GM19238 (cell line): ENCODE measurements at regions not wholly inside any gene's neighbourhood (a gene's known extent, or its start where the extent isn't known, plus 50 kb on each side); places are given as distances from the start of the nearest gene placed in this dataset.

ENCODE experiments used
- DNase-seq: peaks from one replicate; pipeline ENCODE4 v3.0.0; 2011; ENCODE audit warnings: low spot score; ENCODE audit not compliant: insufficient read length

DNA sequence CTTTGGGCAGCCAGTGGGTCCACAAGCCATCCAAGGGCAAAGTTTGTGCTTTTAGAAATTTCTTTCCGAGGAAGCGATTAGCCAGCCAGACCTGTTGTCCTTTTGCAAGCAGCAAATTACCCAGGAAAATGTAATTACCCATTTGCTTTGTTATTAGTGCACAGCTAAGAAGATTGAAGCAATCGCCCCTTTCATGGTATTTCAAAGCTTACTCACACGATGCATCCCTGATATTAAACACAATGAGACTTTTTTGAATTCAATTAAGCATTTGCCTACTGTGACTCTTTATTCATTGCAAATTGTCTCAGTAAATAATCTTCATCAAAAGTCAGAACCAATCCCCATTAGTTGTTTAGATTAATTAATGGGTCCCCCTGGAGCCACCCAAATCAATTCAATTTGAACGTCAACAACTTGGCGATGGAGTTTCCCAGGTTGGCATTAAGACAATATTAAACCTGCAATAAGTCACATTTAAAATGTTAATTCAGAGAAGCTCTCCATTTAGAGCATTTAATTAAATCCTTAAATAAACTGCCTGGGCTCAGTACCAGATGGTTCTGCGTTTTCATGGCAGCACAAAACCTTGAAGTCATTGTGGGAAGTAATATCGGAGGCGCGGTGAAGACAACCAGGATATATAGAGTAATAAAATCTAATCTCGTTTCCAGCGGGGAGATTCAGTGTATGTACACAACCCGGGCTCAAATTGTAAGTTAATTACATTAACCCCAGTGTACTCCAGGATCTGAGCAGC is 366.2 kb upstream of the TNRC6C start:
- DNase-seq, result no peak

DNA sequence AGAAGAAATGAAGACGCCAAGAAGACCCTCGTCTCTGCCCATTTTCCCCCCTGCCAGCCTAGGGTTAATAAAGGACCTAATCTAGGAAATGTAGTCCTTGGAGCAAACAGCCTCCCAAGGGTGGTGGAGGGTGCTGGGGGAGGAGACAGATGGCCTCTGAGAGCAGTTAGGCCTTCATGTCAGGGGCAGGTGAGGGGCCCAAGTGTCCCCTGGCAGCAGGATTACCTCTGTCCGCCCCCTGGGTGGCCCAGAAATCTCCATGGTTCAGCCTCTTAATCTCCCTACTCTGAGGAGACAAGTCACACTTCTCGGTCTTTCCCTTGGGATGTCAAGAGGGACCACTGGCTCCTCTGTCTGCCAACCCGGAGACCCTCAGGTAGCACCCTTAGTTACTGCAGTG is 365.4 kb upstream of the TNRC6C start:
- DNase-seq, result no peak

DNA sequence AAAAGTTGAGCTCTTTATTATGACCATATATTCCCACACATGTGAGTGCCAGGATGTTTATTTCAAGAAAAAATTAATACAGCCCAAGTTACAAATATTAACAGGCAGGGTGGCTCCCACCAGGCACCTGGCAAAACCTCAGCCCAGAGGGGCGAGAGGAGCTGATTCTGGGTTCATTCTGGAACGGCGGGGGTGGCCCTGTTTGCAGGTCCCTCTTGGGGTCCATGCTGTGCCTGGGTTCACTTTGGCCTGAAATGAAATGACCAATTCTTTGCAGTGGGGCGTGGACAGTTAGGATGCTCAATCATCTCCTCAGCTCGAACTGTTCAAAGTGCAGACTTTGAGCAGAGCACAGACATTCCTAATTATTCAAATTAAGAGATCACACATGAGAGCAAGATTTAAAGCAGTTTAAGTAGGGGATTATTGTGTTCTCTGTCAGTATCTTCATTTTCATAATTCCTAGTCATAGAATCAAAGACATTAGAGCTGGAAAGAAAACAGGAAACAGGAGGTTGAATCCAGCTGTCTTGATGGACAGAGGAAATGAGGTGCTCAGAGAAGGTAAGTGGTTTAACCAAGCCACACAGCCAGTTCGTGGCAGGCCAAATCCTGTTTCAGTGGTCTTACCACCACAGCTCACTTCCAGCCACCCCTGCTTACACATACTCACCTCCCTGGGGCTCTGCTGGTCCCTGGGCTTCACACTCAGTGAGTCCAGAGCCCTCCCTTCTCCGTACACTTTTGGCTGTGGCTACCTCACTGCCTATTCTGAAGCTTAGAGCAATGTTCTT is 363.9 kb upstream of the TNRC6C start:
- no peak for DNase-seq

DNA sequence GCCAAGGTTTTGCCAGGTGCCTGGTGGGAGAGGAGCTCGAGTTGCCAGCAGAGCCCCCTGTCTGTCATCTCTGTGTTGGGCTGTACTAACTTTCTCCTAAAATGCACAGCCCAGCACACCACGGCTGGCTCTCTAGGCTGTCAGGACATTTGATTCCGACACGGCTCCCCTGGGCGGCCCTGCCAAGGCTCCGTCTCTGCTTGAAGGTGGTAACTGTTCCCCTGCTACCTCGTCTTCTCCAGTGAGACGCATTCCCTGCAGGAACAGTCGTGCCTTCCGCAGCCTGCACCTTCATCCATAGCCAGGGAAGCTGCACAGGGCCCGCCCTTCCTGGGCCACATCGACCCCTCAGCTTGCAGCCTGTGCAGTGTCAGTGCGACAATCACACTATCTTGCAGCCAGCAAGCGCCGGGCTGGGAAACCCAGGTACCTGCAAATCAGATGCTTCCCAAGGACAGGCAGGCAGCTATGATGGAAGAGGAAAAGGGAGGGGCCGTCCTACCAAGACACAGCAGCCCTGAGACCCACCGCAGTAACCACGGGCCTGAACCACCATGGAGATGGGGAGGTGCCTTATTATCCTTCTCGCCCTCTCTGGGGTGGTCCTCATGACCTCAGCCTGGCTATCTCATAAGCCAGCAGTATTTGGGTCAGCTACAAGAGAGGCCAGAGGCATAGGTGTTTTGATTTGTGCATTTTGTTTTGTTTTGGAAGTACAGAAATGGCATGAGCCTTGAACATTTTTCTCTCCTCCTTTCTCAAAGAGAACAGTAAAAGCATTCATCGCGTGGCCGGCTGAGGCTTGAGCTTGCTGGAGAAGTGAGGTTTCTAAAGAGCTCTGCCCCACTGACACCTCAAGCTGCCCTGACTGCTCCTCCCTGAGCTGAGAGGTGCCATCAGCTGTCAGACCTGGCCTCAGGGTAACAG is 361.7 kb upstream of the TNRC6C start:
- no peak for DNase-seq

DNA sequence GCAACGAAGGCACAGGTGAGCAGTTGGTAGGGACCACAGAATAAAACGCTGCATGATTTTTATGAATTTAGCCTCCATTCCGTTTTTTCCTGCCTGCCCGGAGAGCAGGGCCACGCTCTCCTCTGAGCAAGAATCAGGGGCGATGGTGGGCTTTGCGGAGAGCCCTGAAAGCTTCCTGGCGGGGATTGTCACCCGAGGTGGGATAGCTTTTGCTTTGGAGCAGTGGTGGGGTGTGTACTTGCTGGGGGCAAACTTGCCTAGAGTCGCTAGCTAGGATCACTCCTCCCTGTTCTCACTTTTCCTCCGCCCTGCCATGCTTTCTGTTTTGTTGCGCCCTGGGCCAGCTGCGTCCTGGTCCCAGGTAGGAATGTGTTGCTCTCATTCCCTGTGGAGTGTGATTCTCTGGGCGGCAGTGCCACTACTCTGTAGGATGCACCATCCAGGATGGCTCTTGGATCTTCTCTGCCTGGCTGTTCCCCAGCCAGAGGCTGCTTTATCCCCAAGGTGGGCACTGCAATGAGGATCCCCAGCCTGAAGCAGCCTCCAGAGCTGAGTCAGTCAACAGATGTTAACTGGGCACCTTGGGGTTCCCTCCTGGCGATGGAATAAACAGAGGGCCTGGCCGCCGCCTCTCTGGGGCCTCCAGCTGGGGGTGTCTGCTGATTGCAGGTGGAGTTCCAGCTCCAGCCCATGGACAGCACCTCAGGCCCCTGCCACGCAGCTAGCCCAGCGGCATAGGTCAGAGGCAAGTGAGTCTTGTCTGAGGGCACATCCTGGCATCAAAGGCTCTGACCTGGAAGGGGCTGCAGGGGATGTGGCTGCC is 360.9 kb upstream of the TNRC6C start:
- no peak for DNase-seq

DNA sequence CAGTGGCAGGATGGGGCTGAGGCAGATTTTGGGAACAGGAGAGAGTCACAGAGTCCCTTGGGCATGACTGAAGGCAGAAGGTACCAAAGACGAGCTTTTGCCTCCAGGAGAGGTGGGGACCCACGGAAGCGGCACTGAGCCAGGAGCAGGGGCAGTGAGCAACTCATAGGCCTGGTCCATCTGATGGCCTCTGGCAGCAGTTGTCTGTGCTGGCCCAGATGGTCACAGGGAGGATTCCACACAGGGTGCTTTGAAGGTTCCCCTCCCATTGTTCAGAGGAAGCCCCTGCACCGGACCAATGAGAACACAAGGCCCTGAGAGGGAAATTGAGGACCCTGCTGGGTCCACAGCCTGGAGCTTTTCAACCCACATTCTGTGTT is 360.3 kb upstream of the TNRC6C start:
- DNase-seq, result no peak

DNA sequence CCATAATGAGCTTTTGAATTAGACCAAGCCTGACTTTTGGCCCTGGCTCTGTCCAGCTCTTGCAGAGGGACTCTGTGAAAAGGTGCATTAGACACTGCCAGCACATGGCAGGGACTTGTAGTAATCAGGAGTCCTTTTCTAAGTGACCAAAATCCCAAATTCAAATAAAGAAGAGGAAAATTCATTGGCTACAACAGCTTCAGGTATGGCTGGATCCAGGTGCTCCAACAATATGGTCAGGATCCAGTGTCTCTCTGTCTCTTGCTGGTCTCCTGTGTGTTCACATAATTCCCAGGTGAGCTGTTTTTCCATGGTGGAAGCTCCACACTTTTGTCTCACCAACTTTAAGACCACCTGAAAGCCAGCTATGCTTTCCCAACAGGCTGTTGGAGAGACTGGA is 358.8 kb upstream of the TNRC6C start:
- DNase-seq, result no peak

DNA sequence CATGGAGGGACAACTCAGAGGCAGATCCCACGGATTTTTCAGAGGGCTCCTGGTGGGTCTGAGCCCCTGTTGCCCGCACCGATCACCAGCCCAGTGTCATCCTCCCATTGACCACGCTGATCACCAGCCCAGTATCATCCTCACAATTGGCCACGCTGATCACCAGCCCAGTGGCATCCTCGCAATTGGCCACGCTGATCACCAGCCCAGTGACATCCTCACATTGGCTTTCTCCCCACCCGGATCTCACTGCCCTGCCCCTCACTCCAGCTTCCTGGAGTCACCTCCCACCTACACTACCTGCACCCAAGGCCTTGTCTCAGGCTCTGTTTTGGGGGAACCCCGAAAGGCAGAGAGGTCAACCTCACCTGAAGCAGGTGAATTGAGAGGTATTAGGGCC is 358.2 kb upstream of the TNRC6C start:
- DNase-seq, result no peak

DNA sequence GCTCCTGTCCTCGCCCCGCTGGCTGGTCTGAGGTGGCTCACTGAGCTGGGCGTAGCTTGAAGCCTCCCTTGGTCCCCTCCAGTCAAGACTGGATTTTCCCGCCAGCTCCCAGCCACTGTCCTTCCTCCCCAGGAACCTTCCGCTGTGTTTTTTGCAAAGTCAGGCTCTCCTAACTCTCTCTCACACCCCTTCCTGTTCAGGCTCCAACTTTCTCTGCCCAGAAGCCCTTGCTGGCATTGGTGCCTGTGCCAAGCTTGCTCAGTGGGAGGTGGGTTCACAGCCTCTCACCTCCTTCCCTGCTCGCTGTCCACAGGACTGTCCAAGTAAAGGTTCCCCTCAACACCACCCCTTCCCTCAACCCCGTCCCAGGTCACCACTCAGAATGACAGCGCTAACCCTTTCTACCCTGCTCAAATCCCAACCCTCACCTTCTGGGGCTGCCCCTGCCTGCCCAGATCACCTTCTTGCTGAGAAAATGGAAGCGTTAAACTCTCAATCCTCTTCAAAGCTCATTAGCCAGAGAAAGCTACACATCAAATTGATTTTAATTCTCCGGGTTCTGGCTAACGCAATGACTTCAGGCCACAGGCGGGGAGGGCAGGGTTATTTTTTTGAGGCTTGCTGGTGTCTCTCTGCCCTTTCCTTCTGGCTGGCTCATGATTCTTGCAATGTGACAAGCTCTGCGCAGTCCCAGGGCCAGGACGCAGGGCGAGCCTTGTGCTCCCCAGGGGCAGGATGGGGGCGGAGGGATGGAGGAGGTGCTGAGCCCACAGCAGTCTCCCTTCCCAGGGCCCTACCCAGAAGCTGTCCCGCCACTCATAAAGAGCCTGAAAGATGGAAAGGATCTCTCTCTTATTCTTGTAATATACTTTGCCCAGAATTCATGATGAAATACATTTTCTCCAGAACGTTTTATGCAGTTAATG is 357.2 kb upstream of the TNRC6C start:
- no peak for DNase-seq

DNA sequence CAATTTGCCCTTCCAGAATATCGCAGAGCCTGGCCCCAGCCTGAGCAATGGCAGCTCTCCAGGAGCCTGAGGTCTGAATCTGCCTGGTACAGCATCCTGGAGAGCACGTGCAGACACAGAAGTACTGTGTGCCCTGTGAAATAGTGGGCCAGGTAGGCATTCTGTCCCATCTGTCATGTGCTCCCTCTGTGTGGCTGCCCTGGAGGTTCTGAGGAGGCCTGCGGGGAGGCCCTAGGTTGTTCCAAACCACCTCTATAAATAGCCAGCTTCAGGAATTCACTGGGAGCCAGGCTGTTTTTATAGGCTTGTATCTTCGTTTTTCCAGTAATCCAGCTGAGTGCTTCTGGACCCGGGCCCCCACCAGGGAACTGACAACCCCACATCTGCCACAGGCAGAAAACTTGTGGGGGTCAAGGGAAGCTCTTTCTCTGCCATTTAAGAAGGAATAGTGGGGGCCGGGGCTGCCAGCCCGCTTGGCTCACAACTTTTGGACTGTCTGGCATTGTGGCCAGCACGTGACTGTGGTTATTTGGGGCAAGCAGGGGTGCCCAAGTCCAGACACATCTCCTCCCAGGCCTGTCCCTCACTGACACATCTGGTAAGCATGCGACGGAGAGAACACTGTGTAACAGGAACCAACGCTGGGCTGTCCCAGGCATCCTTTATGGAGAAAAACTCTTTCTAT is 356.3 kb upstream of the TNRC6C start:
- no peak for DNase-seq

DNA sequence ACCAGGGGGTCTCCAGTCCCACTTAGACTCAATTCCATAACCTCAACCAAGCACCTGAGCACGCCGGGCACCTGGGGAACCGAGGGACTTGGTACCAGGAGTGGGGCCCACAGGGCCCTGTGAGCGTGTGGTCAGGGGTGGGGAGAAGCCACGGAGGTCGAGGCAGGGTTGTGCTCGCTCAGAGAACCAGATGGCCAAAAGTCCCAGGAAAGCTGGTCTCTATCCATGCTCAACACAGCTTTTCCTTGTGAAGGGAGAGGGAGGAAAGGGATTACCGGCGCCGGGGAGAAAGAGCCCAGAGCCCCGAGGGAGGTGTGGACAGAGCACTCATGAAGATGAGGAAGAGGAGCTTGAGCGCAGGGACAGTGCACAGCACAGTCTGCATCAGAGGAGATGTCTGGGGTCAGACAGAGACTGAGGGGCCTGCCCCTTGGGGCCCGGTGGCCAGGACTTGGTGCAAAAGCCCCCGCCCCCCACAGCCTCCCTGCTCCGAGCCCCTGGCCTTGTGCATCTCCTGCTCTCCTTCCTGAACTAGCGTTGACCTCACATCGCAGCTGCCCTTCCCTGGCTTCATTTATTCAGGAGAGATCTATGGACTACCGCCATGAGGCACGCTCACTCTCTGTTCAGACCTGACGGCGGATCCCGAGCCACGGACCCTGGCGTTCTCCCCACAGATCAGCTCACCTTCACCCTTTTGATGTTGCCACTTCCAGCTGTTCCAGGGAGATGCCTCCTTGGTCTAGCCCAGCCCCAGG is 355.4 kb upstream of the TNRC6C start:
- DNase-seq, result no peak

DNA sequence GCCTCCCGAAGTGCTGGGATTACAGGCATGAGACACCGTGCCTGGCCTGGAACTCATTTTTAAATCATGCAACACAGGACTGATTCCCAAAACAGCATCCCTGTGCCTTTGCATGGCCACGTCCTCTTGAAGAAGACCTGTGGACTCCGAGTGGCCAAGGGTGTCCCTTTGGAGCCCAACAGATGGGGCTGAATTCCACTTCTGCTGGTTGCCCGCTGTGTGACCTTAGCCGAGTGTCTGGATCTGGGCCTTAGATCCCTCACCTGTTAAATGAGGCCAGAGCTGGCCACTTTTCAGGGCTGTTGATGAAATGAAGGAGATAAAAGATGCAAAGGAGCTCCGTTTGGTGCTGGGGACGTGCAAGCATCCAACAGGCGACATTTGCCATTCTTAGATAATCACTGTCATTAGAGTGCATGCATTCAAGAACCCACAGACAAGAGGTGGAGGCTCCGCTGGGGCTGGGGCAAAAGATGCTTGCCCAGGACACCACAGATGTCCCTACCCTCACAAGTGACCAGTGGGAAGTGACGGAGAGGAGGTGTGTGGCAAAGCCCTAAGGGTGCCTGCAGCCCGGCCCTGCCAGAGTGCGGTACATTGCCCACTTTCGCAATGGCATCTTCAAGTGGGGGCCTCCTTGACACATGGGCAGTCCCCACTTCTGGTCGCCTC is 354.1 kb upstream of the TNRC6C start:
- DNase-seq, result no peak

DNA sequence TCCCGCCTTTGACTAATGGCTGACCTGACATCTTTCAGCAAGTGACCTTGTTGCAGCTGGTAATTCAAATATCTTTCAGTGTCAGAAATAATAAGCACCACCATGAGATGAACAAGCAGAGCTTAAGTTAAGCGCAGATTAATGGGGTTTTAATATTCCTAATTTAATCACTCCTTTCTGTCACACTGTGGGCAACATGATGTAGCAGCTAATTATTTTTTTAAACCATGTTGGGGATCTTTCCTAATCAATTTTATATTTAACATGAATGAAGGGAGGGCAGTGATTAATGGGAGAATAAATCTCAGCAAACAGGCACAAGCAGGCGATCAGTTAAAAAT is 353.6 kb upstream of the TNRC6C start:
- no peak for DNase-seq

DNA sequence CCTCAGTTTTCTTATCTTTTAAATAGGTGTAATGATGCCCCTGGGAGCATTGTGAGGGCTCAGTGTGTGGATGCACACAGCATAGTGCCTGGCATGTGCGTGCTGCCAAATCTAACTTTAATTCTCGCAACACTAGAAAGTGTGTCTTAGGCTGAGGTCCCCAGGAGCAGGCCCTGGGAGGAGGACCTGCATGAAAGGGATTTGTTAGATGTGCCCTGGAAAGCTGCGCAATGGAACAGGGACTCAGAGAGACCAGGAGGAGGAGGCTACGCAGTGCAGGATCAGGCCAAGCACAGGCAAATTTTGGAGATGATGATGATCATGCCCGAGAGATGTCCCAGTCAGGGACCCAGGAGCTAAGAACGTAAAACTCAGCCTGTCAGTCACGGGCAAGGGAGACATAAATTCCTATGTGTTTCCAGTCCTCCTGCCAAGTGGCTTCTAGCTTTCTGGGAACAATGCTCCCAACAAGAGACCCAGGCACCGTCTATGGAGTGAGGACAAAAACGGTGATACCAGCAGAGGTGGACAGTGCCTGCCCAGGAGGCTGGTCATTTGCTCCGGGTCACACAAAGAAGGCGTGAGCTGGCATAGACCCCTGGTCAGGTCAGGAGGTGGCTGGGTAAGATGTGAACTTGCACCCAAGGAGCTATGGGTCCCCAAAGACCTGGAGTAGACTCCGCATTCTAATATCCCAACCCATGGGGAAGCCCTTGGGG is 352.2 kb upstream of the TNRC6C start:
- DNase-seq, result no peak

DNA sequence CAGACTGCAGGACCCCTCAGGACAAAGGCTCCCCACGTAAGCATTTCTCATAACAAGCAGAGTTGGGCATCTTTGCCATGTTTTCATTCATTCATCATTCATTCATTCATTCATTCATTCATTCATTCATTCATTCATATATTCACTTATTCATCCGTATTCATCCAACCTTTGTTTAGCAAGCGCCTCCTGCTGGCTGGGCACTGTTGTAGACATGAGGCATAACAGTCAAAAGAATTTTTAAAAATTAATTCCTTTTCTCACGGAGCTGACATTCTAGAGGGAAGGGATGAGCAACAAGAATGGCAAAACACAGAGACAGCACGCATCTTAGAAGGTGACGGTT is 351.7 kb upstream of the TNRC6C start:
- DNase-seq, result no peak

DNA sequence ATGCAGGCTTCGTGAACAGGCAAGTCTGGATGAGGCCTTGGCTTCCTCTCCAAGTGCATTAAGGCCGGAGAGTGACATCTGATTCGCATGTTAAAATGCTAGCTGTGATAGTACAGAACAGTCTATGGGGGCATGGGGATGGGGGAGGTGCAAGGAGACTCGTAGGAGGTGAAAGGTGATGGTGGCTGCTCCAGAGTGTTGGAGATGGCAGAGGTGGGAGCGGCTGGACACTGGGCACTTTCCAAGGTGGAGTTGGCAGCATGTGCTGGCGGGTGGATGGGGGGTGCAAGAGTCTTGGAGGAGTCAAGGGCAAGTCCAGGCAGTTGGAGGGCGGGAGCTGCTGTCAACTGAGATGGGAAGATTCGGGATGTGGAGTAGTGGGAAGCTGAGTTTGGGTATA is 350.9 kb upstream of the TNRC6C start:
- DNase-seq, result no peak

DNA sequence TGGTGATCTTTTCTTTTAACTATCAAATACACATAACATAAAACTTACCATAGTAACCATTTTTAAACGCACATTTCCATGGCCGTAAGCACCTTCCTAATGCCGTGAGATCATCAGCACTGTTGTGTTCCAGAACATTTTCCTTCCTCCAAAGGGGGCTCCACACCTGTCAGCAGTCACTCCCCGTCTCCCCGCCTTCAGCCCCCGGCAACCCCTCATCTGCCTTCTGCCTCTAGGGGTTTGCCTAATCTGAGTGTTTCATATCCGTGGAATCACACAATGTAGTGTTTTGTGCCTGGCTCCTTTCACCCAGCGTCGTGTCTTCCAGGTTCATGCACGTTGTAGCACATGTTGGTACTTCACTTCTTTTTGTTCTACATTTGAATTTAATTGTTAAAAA is 350.1 kb upstream of the TNRC6C start:
- no peak for DNase-seq
